Colonic mucosa (tissue), 4 donors: ENCODE measurements at regions not wholly inside any gene's neighbourhood (a gene's known extent, or its start where the extent isn't known, plus 50 kb on each side); places are given as distances from the start of the nearest gene placed in this dataset.
"Not testable (repeated sequence)": the region's sequence is repeated elsewhere in the genome, so short reads cannot be mapped to it uniquely, and the experiment has no call there.

Source experiments
- DNase-seq: peaks from one replicate; pipeline ENCODE4 v3.0.0-alpha.2; 2020
- H3K27ac ChIP-seq: fragments of 200-600 bp; one replicate; pipeline ENCODE4 v1.8.0; 2021
- H3K27me3 ChIP-seq: fragments of 200-600 bp; one replicate; pipeline ENCODE4 v1.8.0; 2021
- H3K36me3 ChIP-seq: fragments of 200-600 bp; one replicate; pipeline ENCODE4 v1.8.0; 2021
- H3K4me1 ChIP-seq: fragments of 200-600 bp; one replicate; pipeline ENCODE4 v1.8.0; 2021; ENCODE audit warnings: mild to moderate bottlenecking
- H3K4me3 ChIP-seq: fragments of 200-600 bp; one replicate; pipeline ENCODE4 v1.8.0; 2021
- H3K9ac ChIP-seq, 2 donors: one replicate each; pipeline ENCODE4 v1.7.0; 2013; ENCODE audit warnings: control low read depth in 2 of 2, low read depth in 2 of 2, low read length in 2 of 2
- H3K9me3 ChIP-seq: fragments of 200-600 bp; one replicate; pipeline ENCODE4 v1.8.0; 2021
- CTCF ChIP-seq: fragments of 200-600 bp; IDR thresholded peaks from one replicate; pipeline ENCODE4 v1.8.0; 2022; ENCODE audit warnings: antibody characterized with exemption, mild to moderate bottlenecking
- intact Hi-C: fragments of 100-400 bp; cut with DNase I; formaldehyde crosslinking; loops from one replicate; pipeline ENCODE4 v1.14.1; 2022
- donor health status: healthy.
- donor health status: DM: no; HTN: no; CAD: no.
- donor health status: DM: no; HTN: no; CAD: no.

DNA sequence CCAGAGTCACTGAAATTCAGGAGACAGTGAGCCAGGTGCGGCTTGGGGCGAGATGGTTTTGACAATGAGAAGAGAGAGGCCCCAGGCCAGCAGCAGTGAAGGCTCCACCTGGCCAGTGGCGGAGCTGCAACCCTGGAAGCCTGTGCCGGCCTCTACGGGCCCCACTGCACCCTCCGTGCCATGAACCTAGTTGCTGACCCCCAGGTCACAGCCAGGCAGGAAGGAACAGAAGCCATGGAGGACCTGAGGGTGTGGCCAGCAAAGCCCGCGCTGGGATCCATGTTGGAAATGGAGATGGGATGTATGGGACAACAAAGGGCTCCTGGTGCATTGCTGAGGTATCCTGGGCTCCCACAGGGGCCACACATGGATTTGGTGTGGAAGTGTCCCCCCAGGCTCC is 1528.5 kb downstream of the BRD1 start:
- no peak for TF ChIP-seq CTCF

GRCh38 chr22:48297296-48297695 is 1530.4 kb downstream of the BRD1 start:
- Histone ChIP-seq H3K27ac (no peak overlapping the region), H3K36me3 (no peaks in the 10 kb centered on the region), H3K9ac (no peak overlapping the region), H3K4me3 (no peak overlapping the region), H3K27me3 (no peaks in the 10 kb centered on the region), H3K9me3 (no peaks in the 10 kb centered on the region), H3K4me1 (no peaks in the 10 kb centered on the region)
- DNase-seq: no peak
- intact Hi-C loops: no loop called here
- TF ChIP-seq CTCF: no peak

More for the DNA sequence above, 1528.5 kb downstream of the BRD1 start:
- H3K4me1 ChIP-seq: no peaks in the 10 kb centered on the region
- H3K9me3 ChIP-seq: no peaks in the 10 kb centered on the region
- H3K27me3 ChIP-seq: no peaks in the 10 kb centered on the region
- H3K27ac ChIP-seq: no peak overlapping the region
- DNase-seq: peak; percentile 10
- no peak overlapping the region for H3K9ac ChIP-seq
- no peak overlapping the region for H3K4me3 ChIP-seq
- no peaks in the 10 kb centered on the region for H3K36me3 ChIP-seq
- intact Hi-C loops: no loop called here

DNA sequence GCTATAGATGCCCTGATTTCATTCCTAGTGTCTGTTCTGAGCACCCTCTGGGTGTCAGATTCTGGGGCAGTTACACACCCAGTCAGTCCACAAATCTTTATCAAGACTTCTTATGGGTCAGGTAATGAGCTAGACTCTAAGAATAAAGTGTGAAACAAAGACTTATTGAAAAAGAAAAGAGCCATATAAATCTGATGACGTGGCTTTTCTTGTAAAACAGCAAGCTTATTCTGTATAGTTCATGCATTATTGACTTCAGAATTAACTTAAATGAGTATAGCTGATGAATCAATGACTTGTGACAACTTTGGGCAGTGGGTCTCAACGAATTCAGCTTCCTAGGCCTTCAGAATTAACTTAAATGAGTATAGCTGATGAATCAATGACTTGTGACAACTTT is 1527.5 kb downstream of the TBC1D22A start:
- H3K4me1 ChIP-seq, H3K4me3 ChIP-seq, H3K9ac ChIP-seq, H3K36me3 ChIP-seq, H3K27me3 ChIP-seq, H3K9me3 ChIP-seq, H3K27ac ChIP-seq, DNase-seq, intact Hi-C loops: not testable (repeated sequence)

DNA sequence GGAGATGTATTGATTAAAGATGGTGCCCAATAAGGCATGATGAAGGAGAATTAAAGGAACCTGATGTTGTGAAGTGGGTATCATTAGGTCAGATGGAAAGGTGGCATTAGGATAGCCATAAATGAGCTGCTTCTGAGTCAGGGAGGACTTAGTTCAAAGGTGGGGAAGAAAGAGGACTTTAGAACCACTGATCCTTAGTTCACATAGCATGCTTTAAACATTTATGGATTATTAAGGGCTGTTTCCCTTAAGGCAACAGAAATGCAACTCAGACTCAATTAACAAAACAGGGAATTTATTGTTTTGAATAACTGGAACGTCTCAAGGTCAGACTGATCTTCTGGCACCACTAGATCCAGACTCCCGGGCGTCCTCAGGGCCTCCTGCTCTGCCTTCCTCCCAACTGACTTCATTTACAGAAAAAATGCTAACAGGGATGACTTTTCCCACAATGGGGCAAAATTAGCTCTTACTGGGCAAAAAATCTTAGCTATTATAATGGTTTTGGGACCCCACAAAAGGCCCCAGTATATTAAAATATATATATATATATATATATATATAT is 1526.0 kb downstream of the TBC1D22A start:
- no peaks in the 10 kb centered on the region for H3K36me3 ChIP-seq
- H3K9ac ChIP-seq: no peak overlapping the region
- H3K27me3 ChIP-seq: no peaks in the 10 kb centered on the region
- H3K27ac ChIP-seq: no peak overlapping the region
- no peaks in the 10 kb centered on the region for H3K9me3 ChIP-seq
- TF ChIP-seq CTCF: no peak
- DNase-seq: no peak
- H3K4me1 ChIP-seq: no peaks in the 10 kb centered on the region
- no peak overlapping the region for H3K4me3 ChIP-seq
- intact Hi-C loops: no loop called here

GRCh38 chr22:48287031-48287430 is 1524.6 kb downstream of the TBC1D22A start:
- no peaks in the 10 kb centered on the region for H3K9me3 ChIP-seq
- no peak for TF ChIP-seq CTCF
- H3K27me3 ChIP-seq: no peaks in the 10 kb centered on the region
- no peak overlapping the region for H3K27ac ChIP-seq
- no peaks in the 10 kb centered on the region for H3K4me1 ChIP-seq
- no peak overlapping the region for H3K9ac ChIP-seq
- H3K4me3 ChIP-seq: no peak overlapping the region
- intact Hi-C loops: no loop called here
- DNase-seq: no peak
- H3K36me3 ChIP-seq: no peaks in the 10 kb centered on the region

GRCh38 chr22:48284671-48285070 is 1522.2 kb downstream of the TBC1D22A start:
- no peaks in the 10 kb centered on the region for H3K4me1 ChIP-seq
- H3K36me3 ChIP-seq: no peaks in the 10 kb centered on the region
- H3K9me3 ChIP-seq: no peaks in the 10 kb centered on the region
- H3K27me3 ChIP-seq: no peaks in the 10 kb centered on the region
- intact Hi-C loops: no loop called here
- H3K27ac ChIP-seq: no peak overlapping the region
- TF ChIP-seq CTCF: no peak
- no peak overlapping the region for H3K9ac ChIP-seq
- no peak overlapping the region for H3K4me3 ChIP-seq
- DNase-seq: no peak
